T-helper 1 cell treated with Interleukin-12 subunit alpha and Interleukin-12 subunit beta and Interleukin-4 antibody, amounts not matched to agents 30 ng/mL and 1 ng/mL, for 36 hours (primary cell): ENCODE measurements at regions not wholly inside any gene's neighbourhood (a gene's known extent, or its start where the extent isn't known, plus 50 kb on each side); places are given as distances from the start of the nearest gene placed in this dataset.

Experiments used
- intact Hi-C: fragments of 100-400 bp; cut with micrococcal nuclease; formaldehyde crosslinking; loops from one replicate; pipeline ENCODE4 v1.15.1; 2024

DNA sequence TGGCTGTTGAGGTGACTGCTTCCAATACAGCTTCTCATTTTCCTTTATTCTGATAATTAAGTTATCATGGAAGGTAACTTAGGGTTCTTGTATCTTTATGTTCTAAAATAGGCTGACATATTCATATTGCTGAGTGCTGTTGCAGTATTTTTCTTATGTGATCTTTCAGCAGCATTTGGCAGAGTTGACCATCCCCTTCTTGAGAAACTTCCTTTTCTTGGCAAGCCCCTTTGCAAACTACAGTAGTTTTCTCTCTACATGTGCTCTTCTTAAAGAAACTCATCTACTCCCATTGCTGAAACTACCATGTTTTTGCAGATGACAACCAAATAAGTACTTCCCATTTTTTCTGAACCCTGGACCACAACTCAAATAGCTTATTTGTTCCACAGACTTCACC, 476.5 kb upstream of the TRIB2 start:
- intact Hi-C loops, result no loop called here

- intact Hi-C loops, result no loop called here
Measured at GRCh38 chr2:12243381-12243780, 473.4 kb upstream of the TRIB2 start.

- intact Hi-C loops, result no loop called here
Measured at GRCh38 chr2:12244070-12244469, 472.7 kb upstream of the TRIB2 start.

GRCh38 chr2:12251121-12251520, 465.6 kb upstream of the TRIB2 start:
- intact Hi-C loops, result no loop called here

DNA sequence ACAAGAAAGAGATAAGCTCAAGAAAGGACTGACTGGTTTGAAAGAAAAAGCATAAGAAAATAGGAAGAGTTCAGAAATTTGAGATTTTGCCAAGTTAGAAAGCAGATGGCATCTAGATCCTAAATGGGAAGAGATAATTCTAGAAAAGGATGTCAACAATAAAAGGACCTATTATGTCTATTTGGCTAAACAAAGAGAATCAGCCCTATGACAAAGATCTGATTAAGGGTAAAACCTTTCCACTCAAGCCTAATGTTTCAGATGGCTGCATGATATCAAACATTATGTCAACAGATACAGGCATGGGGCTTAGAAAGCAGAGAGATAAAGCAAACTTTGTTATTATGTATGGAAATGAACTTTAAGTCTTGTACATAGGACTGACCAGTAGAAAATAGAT, 465.0 kb upstream of the TRIB2 start:
- intact Hi-C loops, result no loop called here

DNA sequence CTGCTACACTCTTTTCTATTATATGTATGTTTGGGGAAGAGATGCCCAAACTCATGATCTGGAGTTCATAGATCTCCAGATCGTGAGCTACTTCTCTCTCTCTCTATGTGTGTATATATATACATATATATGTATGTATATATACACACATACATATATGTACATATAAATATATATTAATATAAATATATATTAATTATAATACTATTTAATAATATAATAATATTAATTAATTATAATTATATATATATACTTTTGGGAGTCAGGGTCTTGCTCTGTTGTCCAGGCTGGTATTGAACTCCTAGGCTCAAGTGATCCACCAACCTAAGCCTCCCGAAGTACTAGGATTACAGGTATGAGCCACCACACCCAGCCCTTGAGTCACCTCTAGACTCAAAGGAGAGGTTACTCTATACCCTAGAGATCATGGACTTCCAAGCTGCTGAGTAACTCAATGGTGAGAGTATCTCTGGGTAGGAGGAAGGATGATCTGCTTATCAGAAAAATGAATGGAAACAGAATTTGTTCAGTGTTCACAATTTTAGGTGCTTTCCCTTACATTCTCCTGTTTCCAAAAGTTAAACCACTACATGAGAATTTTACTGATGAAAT, 463.5 kb upstream of the TRIB2 start:
- intact Hi-C loops, result no loop called here

DNA sequence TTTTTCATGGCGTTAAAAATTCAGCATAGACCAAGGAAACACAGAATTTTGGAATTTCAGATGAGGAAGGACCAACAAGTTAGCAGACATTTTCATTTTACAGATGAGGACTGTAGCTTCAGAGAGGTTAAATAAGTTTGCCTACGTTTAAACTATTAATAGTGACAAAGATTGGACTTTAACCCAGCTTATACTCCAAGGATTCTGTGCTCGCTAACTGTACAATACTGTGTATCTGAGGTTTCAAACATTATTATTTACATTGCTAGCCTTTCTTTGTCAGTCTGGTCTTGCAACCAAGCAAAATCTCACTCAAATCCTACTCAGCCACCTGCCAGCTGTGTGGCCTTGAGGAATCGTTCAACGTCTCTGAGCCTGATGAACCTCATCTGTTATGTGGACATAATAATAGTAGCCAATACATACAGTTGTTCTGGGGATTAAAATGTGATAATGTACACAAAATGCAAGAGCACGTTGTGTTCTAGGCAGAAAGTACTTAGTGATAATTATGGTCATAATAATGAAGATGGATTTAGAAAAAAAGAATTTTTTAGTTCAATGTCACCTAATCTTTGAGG, 462.4 kb upstream of the TRIB2 start:
- intact Hi-C loops, result no loop called here

GRCh38 chr2:12256206-12256605, 460.5 kb upstream of the TRIB2 start:
- intact Hi-C loops, result no loop called here

DNA sequence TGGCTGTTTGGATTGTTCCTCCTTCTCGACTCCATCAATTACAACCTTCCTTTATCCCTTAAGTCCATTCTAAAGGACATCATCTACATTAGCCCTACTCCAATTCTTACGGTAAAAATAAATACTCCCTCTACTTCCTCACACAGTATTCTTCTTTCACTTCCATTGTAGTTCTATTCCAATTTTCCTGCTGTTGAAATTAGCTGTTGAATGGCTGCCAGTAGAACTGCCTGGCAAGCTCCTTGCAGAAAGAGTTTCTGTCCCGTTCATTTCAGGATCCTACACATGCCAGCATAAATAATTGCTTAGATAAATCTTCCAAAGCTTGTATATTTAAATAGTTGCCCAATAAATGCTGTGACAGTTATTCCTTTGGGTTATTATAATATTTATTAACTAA, 459.3 kb upstream of the TRIB2 start:
- intact Hi-C loops, result no loop called here

- intact Hi-C loops, result no loop called here
Measured at GRCh38 chr2:12259493-12259892, 457.2 kb upstream of the TRIB2 start.

DNA sequence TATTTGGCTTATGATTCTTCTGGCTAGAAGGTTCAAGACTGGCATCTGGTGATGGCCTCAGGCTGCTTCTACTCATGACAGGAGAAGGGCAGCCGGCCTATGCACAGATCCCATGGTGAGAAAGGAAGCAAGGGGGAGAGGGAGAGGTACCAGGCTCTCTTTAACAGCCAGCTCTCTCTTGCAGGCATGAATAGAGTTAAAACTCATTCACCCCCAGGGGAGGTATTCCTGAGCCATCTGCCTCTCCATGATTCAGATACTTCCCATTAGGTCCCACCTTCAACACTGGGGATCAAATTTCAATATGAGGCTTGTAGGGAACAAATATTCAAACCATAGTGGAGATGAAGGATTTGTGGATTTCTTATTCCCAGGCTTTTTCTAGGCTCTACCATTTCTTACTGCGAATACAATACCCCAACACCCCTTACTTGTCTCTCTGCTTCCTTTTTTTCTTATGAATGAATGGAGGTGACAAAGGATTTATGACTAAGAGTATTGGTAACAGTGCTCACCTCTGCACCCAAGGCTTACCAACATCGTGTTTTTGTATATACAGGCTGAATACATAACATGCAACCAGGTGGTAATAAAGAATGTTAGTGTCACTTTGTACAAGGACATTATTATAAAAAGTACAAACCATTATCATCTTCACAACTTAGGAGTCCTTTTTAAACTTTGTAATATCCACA, 454.6 kb upstream of the TRIB2 start:
- intact Hi-C loops, result no loop called here

- intact Hi-C loops, result no loop called here
Measured at GRCh38 chr2:12262681-12263436, 453.9 kb upstream of the TRIB2 start.

DNA sequence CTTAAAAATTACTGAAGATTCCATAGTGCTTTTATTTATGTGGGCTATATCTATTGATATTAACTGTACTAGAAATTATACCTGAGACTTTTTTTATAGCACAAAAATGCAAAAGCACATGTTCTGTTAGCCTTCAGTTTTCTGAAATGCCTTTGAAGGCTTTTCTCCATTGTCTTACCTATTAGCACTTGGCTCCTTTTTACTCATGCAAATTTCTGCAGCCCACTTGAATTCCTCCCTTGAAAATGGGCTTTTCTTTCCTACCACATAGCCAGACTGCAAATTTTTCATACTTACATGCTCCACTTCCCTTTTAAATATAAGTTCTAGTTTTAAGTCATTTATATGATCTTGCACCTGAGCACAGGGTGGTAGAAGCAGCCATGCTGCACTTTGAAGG, 453.0 kb upstream of the TRIB2 start:
- intact Hi-C loops, result no loop called here

DNA sequence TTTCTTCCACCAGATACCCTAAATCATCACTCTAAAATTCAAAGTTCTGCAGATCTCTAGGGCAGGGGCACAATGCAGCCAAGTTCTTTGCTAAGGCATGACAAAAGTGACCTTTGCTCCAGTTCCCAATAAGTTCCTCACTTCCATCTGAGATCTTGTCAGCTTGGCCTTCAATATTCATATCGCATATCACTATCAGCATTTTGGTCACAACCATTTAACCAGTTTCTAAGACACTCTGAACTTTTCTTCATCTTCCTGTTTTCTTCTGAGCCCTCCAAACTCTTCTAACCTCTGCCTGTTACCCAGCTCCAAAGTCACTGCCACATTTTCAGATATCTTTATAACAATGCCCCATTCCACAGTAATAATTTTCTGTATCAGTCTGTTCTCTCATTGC, 452.6 kb upstream of the TRIB2 start:
- intact Hi-C loops, result no loop called here

- intact Hi-C loops, result no loop called here
Measured at GRCh38 chr2:12265646-12266045, 451.1 kb upstream of the TRIB2 start.

DNA sequence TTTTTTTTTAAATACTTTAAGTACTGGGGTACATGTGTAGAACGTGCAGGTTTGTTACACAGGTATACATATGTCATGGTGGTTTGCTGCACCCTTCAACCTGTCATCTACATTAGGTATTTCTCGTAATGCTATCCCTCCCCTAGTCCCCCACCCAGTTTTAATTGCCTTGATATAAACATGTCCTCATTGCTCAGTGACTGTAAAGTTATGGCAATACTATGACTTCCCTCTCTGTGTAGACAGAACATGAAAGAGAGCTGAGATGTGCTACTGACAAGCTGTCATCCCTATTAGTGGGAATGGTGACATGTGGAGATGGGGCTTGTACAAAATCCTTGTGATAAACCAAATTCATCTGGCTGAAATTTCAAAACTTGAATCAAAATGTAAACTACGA, 449.7 kb upstream of the TRIB2 start:
- intact Hi-C loops, result no loop called here

- intact Hi-C loops, result no loop called here
Measured at GRCh38 chr2:12269041-12269972, 447.4 kb upstream of the TRIB2 start.

DNA sequence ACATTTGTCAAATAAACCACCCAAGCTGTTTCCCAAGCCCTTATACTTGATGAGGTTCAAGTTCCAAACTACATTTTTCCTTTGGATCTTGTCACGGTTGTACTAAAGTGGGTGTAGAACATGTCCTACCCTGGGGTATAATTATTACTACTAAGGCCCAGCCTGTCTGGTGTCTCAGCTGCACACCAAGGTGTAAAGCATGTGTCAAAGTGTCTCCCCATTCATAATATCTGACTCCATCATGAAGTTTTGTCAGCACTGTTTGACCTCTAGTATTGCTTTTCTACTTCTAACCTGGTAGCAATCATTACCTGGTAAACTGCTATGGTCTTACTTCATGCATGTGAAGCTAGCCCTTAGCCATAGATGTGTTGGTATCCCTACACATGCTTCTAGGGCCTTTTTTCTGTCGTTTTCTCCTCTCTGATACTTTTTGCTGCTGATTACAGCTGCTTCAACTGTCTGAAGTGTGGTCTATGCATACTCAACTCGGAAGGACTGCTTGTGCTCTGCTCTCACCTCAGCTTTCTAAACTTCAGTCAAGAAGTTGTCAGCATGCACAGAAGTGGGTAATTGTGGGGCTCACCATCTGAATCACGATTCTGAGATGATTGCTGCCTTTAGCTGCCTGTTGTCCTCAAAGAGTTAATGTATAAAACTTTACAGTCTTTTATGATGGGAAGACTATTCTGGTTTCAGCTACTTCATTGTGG, 445.7 kb upstream of the TRIB2 start:
- intact Hi-C loops, result loop anchor here (1.0 kb wide), 1 partner anchor 23 kb away; no protein-coding TSS in a partner anchor

DNA sequence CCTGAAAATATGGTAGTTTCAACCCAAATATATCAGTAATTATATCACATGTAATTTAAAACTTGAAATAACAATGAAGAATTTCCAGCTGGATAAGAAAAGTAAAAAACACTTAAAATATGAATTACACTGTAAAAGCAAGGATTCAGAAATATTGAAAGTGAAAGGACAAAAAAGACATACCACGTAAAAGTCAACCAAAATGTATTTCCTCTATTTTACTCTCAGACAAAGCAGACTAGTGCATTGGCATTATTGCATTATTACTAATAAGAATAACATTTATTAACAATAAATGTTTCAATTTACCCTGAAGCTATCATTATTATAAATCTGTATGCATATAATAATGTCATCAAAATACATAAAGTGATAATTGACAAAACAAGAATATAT, 445.1 kb upstream of the TRIB2 start:
- intact Hi-C loops, result loop anchor here (1.0 kb wide), 1 partner anchor 23 kb away; no protein-coding TSS in a partner anchor

DNA sequence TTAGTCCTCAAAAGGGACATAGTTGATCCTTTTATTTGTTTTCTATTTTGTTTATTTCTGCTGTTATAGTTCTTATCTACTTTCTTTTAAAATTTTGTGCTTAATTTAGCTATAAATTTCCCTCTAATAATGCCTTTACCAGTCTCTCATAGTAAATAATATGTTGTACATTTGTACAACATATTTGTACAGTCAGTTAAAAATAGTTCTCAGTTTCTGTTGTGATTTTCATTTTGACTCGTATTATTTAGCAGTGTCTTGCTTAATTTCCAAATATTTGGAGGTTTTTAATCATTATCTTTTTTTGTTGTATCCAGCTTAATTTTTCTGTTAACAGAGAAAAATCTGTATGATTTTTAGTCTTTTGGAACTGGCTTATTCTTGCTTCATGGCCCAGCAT, 443.6 kb upstream of the TRIB2 start:
- intact Hi-C loops, result no loop called here
